T-helper 2 cell (primary cell): ENCODE measurements at regions not wholly inside any gene's neighbourhood (a gene's known extent, or its start where the extent isn't known, plus 50 kb on each side); places are given as distances from the start of the nearest gene placed in this dataset.
"Not testable (repeated sequence)": the region's sequence is repeated elsewhere in the genome, so short reads cannot be mapped to it uniquely, and the experiment has no call there.

ENCODE experiments used
- DNase-seq, 5 experiments: peaks; one replicate each; pipeline versions ENCODE4 v3.0.0 to v3.0.0-alpha.2; 2012 to 2022

DNA sequence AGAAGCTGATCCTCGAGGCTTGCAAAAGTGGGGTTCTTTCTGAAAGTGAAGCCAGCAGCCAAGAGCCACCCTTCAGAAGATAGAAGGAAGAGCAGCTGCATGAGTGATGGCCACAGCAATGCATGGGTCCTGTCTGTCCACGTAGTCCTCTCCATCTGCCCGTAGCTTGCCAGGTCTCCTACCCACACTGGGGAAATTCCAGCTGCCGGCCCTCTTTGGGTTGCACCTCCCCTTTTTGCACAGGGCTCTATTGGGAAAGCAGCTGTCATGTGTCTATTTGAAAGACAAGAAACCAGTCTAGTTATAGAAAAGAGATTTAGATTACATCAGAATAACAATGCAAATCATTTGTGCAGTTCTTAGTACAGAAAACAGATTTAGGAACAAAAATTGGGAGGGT is 204.4 kb downstream of the GIPC2 start:
- DNase-seq, result no peak

DNA sequence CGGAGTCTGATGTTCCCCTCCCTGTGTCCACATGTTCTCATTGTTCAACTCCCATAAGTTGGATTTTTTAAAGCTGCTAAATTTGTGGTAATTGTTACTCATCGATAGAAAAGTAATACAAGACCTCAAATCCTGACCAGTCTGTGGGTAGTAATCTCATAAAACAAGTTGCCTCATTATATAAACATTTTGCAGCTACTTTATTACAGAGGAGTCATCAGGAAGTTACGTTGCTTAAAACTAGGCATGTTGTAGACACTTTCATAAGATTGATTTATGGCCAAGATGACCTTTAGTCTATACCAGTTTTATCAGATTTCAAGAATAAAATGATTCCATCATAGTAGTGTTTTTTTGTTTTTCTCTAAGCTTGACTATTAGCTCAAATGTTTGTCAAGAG is 208.8 kb downstream of the GIPC2 start:
- no peak for DNase-seq

DNA sequence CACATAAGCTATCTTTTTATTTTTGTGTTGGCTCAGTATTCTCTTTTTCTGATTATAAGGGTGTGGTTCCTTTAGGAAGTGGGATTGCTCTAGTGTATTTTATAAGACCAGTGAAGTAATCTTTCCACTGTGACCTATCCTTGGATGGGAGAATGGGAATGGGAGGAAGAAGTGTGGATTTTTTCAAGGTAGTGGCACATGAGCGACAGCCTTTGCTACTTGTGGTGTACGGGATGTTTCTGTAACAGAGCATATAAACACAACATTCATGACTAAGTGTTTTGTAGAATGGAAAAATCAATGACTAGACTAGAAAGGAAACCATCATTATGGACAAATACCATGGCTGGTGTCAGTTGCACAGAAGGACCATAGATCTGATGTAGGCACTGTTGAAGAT is 209.6 kb downstream of the GIPC2 start:
- no peak for DNase-seq

- no peak for DNase-seq
Measured at GRCh38 chr1:78255846-78256245, 210.1 kb downstream of the GIPC2 start.

GRCh38 chr1:78263459-78263858 is 217.7 kb downstream of the GIPC2 start:
- DNase-seq, result no peak

DNA sequence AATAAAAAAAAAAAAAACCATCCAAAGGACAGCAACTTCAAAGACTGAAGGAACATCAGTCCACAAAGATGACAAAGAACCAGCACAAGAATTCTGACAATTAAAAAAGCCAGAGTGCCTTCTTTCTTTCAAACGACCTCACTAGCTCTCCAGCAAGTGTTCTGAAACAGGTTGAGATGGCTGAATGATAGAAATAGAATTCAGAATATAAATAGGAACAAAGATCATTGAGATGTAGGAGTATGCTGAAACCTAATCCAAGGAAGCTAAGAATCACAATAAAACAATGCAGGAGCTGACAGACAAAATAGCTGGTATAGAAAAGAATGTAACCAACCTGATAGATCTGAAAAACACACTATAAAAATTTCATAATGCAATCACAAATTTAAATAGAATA is 218.2 kb downstream of the GIPC2 start:
- DNase-seq, result no peak

- DNase-seq, result no peak
Measured at GRCh38 chr1:78267513-78268218, 221.9 kb downstream of the GIPC2 start.

DNA sequence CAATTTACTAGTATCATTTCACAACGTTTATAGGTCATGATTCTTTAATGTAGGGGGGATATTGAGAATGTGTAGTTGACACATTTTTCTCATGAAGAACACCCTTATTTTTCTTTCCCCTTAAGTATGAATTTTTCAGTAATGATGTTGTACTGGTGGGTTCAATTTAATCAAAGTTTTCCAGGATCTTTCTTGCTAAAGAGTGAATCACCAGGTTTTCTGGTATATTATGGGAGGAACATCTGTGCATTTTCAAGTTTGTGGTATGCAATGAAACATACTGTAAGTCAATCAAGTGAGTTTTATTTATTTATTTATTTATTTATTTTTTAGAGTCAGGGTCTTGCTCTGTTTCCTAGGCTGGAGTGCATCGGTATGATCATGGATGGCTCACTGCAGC is 221.2 kb upstream of the PTGFR start:
- no peak for DNase-seq

- not testable (repeated sequence) for DNase-seq
Measured at GRCh38 chr1:78271423-78271822, 219.4 kb upstream of the PTGFR start.

- DNase-seq, result no peak
Measured at GRCh38 chr1:78274814-78275213, 216.0 kb upstream of the PTGFR start.

DNA sequence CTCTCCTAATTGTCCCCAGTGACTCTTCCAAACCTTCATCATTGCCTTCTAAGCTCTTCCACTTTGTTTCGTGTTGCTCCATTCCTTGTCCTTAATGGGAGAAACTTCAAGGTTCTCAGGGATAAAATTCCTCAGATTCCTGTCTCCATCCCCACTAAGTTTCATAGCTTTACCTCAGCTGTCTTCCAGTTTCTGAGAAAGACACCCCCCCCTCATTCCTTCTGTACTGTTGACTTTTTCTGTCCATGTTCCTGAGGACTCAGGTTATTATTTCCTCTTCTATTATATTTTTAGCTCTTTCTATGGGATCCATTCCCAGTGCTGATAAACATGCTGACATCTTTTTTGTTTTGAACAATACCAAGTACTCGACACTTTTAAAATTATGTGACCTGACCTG is 215.3 kb upstream of the PTGFR start:
- no peak for DNase-seq

DNA sequence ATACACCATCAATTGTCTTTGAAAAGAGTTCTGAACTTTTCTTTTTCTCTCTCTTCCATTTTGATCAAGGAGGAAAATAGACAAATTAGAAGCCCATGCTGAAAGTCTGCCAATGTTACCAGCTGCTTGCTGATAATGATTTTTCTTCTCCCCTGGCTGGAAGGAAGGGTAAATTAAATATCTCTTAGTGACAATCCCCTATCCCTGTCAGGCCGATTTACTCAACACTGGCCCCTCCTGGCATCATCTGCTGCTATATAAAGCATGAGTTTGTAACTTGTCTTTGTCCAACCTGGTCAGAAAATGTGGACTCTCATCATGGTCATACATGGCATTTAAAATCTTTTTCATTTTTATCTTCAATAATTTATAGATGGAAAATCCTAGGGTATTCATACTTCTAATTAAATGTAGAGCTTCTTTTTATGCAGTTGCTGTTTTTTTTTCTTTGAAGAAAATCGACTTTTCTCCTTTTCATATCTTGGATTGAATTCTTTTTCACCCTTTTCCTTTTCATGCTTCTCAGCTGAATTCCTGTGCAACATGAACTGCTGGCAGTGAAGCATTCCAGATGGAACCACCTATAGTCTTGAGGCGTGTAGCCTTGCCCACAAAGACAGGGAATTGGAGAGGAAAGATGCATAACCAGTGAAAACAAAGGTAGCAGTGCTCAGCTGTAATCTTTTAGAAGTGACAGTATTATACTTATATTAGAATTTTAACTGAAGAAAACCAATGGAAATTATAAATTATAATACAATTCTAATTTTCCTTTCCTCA is 214.7 kb upstream of the PTGFR start:
- DNase-seq, result no peak

DNA sequence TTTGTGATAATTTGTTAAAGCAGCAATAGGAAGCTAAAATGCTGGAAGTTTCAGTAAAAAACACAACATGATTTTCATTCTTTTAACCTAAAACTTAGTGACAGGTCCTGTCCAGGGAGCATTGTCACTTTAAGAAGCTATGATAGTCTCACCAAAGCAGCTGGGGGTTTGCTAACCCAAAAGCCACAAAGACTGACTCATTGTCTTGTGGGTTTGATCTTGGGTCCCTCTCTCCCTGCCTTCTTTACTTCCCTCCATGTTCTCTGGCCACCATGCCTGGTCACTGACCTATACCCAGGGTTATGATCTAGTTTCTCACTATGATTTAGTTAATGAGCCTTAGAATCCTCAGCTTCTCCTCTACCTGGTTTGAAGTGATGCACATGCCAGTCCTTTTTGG is 213.5 kb upstream of the PTGFR start:
- DNase-seq, result no peak

- no peak for DNase-seq
Measured at GRCh38 chr1:78279051-78279450, 211.7 kb upstream of the PTGFR start.

- DNase-seq, result no peak
Measured at GRCh38 chr1:78280626-78281025, 210.1 kb upstream of the PTGFR start.

DNA sequence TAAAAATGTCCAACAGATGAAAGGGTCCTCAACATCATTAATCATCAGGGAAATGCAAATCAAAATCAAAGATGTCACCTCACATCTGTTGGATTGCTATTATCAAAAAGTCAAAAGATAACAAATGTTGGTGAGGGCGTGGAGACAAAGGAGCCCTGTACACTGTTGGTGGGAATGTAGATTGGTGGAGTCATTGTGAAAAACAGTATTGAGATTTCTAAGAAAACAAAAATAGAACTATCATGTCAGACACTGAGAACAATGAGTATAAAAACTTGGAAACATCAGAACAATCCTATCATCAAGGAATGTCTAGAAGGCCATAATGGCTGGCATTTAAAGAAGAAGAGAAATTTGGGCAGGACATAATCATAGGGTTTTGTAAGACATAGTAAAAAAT is 209.2 kb upstream of the PTGFR start:
- DNase-seq, result no peak

- no peak for DNase-seq
Measured at GRCh38 chr1:78283691-78284090, 207.1 kb upstream of the PTGFR start.

DNA sequence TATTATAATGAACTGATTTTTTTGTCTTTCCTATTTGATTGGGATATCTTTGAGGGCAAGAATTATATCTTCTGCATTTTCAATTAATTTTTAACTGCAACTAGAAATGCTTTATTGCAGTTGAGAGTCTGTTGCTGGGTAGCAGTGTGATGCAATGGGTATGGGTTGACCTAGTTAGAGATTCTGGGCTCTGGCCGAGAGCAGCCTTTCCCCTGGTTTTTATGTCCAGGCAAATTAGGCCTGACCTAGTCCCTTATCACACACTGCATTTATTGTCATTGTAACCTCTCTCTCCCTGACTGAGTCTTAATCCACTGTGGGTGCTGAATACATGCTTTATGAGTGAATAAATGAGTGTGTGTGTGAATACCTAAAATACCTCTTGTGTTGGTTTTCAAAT is 206.4 kb upstream of the PTGFR start:
- DNase-seq, result no peak

- DNase-seq, result no peak
Measured at GRCh38 chr1:78286686-78287085, 204.1 kb upstream of the PTGFR start.

GRCh38 chr1:78289603-78290002 is 201.2 kb upstream of the PTGFR start:
- DNase-seq, result no peak

GRCh38 chr1:78291418-78291817 is 199.4 kb upstream of the PTGFR start:
- no peak for DNase-seq

DNA sequence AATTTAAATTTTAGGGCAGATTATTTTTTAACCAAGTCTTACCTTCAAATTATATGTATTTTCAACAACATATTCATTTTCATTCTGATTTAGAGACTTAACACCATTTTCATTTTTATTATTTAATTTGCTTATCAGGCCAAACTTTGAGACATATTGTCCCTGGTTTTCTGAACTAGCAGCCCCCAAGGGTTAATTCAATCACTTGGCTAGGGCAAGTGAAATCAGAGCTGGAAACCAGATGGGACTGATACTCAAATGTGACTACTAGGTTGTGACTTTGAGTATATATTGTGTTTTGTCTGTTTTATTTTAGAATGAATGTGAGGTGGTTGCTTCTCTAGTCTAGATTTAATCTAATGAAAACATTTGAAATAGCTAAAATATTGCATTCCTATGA is 198.9 kb upstream of the PTGFR start:
- DNase-seq, result no peak

DNA sequence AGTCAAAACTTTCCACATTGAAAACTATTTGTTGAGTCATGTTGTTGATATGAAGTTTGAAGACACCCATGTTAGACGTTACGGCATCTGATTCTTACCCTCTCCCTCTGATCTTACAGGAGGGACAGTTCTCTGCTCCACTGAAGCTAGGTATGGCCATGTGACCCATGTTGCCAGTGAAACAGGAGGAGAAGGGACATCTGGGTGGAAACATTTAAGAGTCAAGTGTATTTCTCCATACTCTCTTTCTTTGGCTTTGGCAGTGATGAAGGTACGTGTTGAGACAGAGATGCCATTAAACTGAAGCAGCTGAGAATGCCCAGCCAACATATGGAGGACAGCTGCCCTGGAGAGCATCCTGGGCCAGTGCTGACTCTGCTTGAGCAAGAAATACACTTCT is 198.4 kb upstream of the PTGFR start:
- DNase-seq, result no peak

GRCh38 chr1:78297836-78298235 is 192.9 kb upstream of the PTGFR start:
- DNase-seq, result no peak

DNA sequence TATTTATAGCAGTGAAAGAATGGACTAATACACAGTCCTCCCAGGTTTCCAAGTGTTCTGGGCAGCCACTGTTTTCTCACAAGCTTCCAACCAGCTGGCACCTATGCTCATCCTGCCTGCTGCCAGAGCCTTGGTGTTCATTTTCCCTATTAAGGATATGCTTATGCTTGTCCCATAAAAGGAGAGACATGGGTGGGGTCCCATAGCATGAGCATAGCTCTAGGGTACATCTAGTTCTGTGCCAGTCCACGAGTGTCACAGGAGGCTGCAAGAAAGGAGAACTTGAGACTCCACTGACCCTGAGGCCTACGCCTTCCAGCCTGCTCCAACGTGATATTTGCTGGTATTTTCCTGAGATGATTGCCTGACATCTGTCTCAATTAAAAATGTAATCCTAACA is 192.4 kb upstream of the PTGFR start:
- no peak for DNase-seq
